Stimulated activated CD8-positive, alpha-beta memory T cell treated with anti-CD3 and anti-CD28 coated beads, Interleukin-4, amount 100 ng/mL, for 24 hours (primary cell): ENCODE measurements at regions not wholly inside any gene's neighbourhood (a gene's known extent, or its start where the extent isn't known, plus 50 kb on each side); places are given as distances from the start of the nearest gene placed in this dataset.

ENCODE experiments used
- DNase-seq: peaks from one replicate; pipeline ENCODE4 v3.0.0-alpha.2; 2020; ENCODE audit warnings: low read depth

DNA sequence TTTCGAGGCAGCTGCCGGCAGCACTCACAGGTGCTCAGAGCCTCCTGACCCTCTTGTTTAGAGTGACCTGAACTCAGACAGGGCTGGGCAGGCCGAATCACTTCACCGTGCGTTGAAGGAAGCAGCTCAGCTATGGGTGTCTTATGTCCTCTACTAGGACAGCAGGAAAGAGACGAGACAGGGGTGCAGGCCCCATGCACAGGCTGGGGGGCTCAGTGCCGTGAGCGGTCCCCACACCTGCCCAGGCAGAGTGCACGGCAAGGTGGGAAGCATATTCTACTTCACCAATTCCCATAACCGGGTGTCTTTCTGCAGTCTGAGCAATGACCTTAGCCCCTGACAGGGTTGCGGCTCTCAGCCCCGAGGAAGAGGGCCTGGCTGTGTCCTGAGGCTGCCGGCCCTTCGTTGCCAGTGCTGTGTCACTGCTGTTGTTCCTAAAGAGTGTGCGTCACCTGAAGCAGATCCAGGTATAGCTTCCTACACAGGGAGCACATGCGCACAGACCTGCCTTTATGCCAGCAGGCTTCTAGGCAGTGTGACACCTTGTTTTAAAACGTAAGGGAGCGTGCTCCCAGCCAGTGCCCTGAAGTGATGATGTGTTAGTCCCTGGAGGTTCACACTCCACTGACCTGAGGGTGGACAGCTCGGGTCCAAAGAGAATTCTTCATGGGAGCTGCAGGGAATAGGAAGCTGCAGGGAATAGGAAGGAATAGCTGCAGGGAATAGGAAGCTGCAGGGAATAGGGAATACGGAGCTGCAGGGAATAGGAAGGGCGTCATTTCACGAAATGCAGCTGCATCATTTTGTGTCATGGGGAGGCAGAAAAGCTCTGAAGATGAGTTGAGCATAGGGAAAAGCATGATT lies 207.9 kb upstream of the SALL3 start:
- no peak for DNase-seq

- no peak for DNase-seq
Observed at GRCh38 chr18:78772360-78773302, 207.0 kb upstream of the SALL3 start.

- no peak for DNase-seq
Observed at GRCh38 chr18:78773303-78773755, 206.3 kb upstream of the SALL3 start.

GRCh38 chr18:78773819-78774218 lies 205.8 kb upstream of the SALL3 start:
- DNase-seq = no peak

DNA sequence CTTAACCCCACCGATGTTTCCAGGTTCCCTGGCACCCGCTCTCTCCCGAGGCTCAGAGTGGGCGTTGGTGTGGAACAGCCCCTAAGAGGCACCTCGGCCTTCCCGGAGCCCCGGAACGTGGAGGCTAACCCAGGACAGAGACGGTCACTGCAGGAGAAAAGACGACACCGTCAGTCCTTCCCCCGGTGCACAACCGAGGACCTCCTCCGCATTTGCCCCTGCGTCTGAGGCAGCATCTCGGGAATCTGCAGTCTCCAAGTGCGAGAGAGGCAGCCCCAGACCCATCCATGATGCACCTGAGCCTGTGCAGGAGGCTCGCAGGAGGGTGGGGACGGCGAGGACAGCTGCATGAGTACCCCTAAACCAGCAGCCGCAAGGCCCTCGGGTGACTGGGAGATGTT lies 204.9 kb upstream of the SALL3 start:
- DNase-seq = no peak

GRCh38 chr18:78776151-78776550 lies 203.5 kb upstream of the SALL3 start:
- no peak for DNase-seq

DNA sequence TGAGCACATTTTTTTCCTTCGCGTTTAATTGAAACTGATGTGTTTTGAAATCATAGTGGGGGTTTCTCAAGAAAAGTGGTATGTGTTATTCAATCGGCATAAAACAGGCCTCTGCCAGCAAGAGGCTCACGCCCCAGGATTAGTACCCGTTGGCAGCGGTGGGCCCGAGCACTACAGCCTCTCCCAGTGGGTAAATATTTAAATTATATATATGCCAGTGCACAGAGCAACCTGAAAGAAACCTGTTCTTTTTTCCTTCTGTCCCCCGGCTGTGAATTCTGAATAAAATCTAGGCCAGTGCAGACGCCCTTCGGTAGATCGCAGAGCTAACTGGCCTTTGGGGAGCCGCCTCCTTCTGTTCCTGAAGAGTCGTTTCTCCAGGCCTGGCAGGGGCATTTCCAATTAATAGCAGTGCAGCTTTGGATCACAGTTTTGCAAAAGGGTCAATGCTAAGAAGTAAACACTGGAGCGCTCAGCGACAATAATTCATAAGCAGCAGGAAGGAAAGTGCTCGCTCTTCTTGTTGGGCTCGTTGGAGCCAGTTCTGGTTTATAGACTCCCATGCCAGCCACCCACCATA lies 202.8 kb upstream of the SALL3 start:
- DNase-seq = no peak

DNA sequence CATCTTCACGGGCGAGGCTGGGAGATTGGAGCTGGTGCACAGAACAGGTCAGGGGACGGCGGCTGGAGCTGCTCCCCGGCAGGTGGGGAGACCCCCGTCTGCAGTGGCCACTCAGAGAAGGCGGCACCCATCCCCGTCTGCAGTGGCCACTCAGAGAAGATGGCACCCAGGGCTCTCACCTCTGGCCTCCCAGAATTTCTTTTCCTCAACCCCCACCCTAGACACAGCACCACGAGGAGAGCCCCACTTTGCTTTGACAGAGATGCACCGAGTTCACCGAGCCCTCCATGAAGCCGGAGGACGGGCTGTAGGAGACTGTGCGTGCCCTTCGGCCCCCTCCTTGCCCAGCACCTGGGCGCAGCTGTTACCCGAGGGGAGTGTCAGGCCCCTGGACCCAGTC lies 201.6 kb upstream of the SALL3 start:
- DNase-seq = no peak

DNA sequence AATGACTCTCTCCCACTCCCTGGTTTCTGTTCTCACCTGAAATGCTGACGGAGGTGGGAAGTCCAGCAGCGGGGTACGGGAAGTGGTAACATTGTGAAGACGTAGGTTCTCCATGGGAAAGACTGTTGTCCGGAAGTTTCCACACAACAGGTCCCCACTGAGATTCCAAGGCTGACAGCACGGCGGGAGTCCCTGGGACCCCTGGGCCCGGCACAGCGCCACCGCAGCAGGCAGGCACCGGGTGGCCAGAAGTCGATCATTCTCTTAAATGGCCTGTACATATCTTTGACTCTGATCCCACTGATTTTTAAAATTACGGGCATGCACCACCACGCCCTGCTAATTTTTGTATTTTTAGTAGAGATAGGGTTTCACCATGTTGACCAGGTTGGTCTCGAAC lies 201.0 kb upstream of the SALL3 start:
- no peak for DNase-seq

GRCh38 chr18:78779996-78780718 lies 199.5 kb upstream of the SALL3 start:
- no peak for DNase-seq

DNA sequence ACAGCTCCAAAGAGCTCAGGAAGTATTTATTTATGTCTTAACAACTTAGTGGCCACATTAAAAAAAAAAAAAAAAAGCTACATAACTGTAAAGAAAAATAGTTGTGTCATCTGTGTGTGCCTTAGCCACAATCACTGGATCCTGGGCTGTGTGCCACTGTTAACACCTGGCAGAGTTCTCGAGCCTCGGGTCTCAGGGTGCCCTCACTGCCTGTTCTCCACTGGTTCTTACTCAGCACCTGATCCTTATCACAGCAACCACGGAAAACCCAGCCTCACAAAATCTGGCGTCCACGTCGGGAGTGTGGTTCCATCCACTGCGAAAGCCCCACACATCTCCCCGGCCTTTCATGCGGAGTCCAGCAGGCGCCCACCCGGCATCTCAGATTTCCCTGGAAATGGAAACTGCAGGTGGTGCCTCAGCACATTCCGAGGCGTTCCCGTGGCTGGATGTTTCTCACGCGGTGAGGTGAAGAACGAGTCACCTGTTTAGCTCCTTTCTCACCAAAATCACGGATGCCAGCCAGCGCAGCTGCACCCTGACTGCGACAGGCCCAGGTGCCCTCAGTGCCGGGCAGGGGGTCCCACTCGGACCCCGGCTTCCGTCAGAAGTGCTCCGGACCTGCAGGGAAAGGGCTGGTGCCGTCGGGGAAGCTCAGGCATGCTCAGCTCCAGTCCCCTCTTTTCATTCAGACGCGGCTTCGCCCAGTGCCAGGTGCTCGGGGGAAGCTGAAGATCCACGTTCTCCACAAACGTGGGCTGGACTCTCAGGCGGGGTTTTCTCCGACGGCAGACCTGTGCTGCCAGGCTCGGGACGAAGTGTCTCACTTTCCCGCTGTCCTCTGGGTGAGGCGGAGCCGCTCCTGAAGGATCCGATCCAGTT lies 198.7 kb upstream of the SALL3 start:
- DNase-seq = no peak

DNA sequence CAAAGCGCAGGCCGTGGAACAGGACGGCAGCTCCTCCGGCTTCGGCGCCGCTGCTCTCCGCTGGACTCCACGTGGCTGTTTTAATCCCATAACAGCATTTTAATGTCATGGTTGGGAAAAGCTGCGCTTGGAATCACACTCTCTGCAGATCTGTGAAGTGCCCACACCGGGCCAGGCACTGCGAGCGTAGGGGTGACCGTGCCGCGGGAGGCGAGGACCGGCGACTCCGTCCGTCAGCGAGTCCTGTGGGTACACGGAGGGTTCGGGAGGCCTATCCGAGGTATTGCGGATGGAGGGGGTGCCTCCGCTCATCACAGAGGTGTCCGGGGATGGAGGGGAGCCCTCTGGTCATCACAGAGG lies 198.0 kb upstream of the SALL3 start:
- DNase-seq = no peak

GRCh38 chr18:78782951-78783563 lies 196.6 kb upstream of the SALL3 start:
- DNase-seq = no peak

GRCh38 chr18:78783564-78783960 lies 196.1 kb upstream of the SALL3 start:
- no peak for DNase-seq

- no peak for DNase-seq
Observed at GRCh38 chr18:78784861-78785260, 194.8 kb upstream of the SALL3 start.

DNA sequence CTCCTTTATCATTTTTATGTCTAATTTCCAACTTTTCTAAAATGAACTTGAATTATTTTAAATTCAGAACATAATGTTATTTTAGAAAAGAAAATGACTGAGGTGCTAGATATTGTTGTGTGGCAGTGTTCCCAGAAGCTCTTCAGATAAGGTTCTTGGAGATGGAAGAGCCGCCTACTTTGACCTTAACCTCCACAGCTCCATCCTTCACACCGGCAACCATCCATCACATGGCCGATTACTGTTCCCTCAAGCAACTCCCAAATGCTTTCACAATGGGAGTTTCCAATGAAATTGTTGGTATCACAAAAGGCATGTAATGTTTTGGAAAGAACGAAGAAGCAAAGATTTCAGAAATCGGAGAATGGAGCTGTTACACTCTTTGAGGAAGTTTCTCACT lies 193.9 kb upstream of the SALL3 start:
- DNase-seq = no peak

DNA sequence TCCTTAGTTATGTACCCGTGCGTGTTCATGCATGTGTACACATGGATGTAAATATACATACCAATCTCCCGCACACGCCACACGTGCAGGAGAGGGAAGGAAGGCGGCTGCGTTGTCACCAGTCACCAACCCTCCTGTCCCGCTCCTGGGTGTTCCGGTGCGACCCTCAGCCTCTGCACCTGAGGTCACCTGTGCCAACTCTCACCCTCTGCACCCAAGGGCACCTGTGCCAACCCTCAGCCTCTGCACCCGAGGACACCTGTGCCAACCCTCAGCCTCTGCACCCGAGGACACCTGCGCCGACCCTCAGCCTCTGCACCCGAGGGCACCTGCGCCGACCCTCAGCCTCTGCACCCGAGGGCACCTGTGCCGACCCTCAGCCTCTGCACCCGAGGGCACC lies 192.8 kb upstream of the SALL3 start:
- DNase-seq = no peak

GRCh38 chr18:78787751-78788150 lies 191.9 kb upstream of the SALL3 start:
- DNase-seq = no peak

DNA sequence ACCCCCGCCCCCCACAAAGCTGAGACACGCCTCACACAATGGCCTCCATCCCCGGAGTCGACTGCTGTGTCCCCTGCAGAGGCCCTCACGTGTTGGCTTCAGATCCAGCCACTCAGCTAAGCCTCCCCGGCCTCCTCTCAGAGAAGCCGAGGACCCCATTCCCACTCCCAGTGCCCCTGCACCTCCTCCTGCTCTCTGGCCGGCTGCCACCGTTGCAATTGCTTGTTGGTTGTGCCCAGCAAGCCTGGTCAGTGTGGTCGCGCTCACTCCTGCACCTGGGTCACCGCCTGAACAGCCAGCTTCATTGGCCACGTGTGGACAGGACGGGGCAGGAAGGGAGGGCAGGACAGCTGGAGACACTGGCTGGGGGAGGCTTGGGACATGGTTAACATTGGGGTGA lies 191.5 kb upstream of the SALL3 start:
- no peak for DNase-seq

DNA sequence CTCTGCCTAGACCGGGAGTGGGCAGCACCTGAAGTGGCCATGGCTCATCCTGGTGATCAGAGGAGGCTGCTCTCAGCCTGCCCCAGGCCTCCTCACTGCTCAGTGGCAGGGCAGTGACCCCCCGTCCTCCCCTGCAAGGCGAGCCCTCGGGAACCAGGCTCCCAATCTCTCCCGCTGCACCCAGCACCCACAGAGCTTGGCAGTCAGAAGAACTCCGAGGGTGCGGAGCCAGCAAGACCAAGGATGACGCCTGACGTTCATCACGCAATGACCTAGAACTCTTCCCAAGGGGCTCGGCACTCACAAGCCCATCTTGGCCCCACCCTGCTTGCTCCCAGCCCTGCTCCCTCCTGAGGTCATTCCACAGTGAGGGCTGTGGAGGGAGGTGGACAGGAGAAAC lies 189.8 kb upstream of the SALL3 start:
- DNase-seq = no peak

- DNase-seq = no peak
Observed at GRCh38 chr18:78790511-78790910, 189.1 kb upstream of the SALL3 start.
